ENCODE measurements at regions not wholly inside any gene's neighbourhood (a gene's known extent, or its start where the extent isn't known, plus 50 kb on each side); places are given as distances from the start of the nearest gene placed in this dataset.

GRCh38 chr19:33927789-33928457, 131.3 kb downstream of the KCTD15 start:
- H3K27ac ChIP-seq = no peak overlapping the region
- TF ChIP-seq CTCF (conservative IDR thresholded peaks at IDR 0.05) = no peak
- TF ChIP-seq ZFX (IDR thresholded peaks at IDR 0.05) = no peak

GRCh38 chr19:33928458-33928950, 131.8 kb downstream of the KCTD15 start:
- TF ChIP-seq ZFX (IDR thresholded peaks at IDR 0.05) (no peak), CTCF (conservative IDR thresholded peaks at IDR 0.05) (no peak)
- no peak overlapping the region for H3K27ac ChIP-seq

- TF ChIP-seq CTCF (conservative IDR thresholded peaks at IDR 0.05) (no peak), ZFX (IDR thresholded peaks at IDR 0.05) (no peak)
- no peak overlapping the region for H3K27ac ChIP-seq
Observed at GRCh38 chr19:33933931-33934330, 137.3 kb downstream of the KCTD15 start.

GRCh38 chr19:33938821-33939220, 142.2 kb downstream of the KCTD15 start:
- H3K27ac ChIP-seq = no peak overlapping the region
- TF ChIP-seq CTCF (conservative IDR thresholded peaks at IDR 0.05) (no peak), ZFX (IDR thresholded peaks at IDR 0.05) (no peak)

GRCh38 chr19:33941133-33941532, 144.5 kb downstream of the KCTD15 start:
- no peak for TF ChIP-seq CTCF (conservative IDR thresholded peaks at IDR 0.05)
- no peak for TF ChIP-seq ZFX (IDR thresholded peaks at IDR 0.05)
- no peak overlapping the region for H3K27ac ChIP-seq

- no peak for TF ChIP-seq ZFX (IDR thresholded peaks at IDR 0.05)
- no peak for TF ChIP-seq CTCF (conservative IDR thresholded peaks at IDR 0.05)
- H3K27ac ChIP-seq = peak overlapping the region; percentile 13; the same call in 1 of the 2 replicates
Observed at GRCh38 chr19:33946535-33947264, 150.0 kb downstream of the KCTD15 start.

- TF ChIP-seq CTCF (conservative IDR thresholded peaks at IDR 0.05) = peak; percentile 62
- TF ChIP-seq ZFX (IDR thresholded peaks at IDR 0.05) = no peak
- no peak overlapping the region for H3K27ac ChIP-seq
Observed at GRCh38 chr19:33947265-33947964, 150.7 kb downstream of the KCTD15 start.
